Activated naive CD8-positive, alpha-beta T cell treated with anti-CD3 and anti-CD28 coated beads, Interleukin-2, amount 10 ng/mL, durations not matched to agents 7 days and 5 days (primary cell): ENCODE measurements at regions not wholly inside any gene's neighbourhood (a gene's known extent, or its start where the extent isn't known, plus 50 kb on each side); places are given as distances from the start of the nearest gene placed in this dataset.
"Not testable (repeated sequence)": the region's sequence is repeated elsewhere in the genome, so short reads cannot be mapped to it uniquely, and the experiment has no call there.

ENCODE experiments used
- ATAC-seq: fragments of 150-1000 bp; cut with Tn5 transposase; one replicate; pipeline ENCODE4 v1.10.0; 2021; ENCODE audit warnings: low read depth, moderate library complexity
- POLR2A ChIA-PET: fragments of 350-600 bp; sonication (Branson Sonifier 250); formaldehyde crosslinking; loops from one replicate; lab custom pipeline; 2021; ENCODE audit warnings: antibody characterized with exemption; lab: Charles Lee
- DNase-seq: peaks from one replicate; pipeline ENCODE4 v3.0.0; 2021
- H3K27ac Mint-ChIP-seq: one replicate; pipeline ENCODE4 v1.8.0; 2022; ENCODE audit warnings: mild to moderate bottlenecking, mixed read lengths
- H3K27me3 Mint-ChIP-seq: one replicate; pipeline ENCODE4 v1.8.0; 2022; ENCODE audit warnings: mild to moderate bottlenecking, moderate library complexity, mixed read lengths
- H3K36me3 Mint-ChIP-seq: one replicate; pipeline ENCODE4 v1.8.0; 2021; ENCODE audit warnings: mild to moderate bottlenecking, mixed read lengths
- H3K4me1 Mint-ChIP-seq: one replicate; pipeline ENCODE4 v1.8.0; 2021; ENCODE audit warnings: mixed read lengths
- H3K4me3 Mint-ChIP-seq: one replicate; pipeline ENCODE4 v1.8.0; 2022; ENCODE audit warnings: mild to moderate bottlenecking, moderate library complexity, mixed read lengths
- H3K9me3 Mint-ChIP-seq: one replicate; pipeline ENCODE4 v1.8.0; 2021; ENCODE audit warnings: mixed read lengths

GRCh38 chr11:88061111-88061510, 114.1 kb downstream of the RAB38 start:
- DNase-seq = no peak
- Mint-ChIP-seq H3K4me3 (no peak overlapping the region), H3K27me3 (peaks cover 4% of the 10 kb centered on the region), H3K36me3 (no peaks in the 10 kb centered on the region), H3K27ac (no peak overlapping the region), H3K4me1 (no peaks in the 10 kb centered on the region), H3K9me3 (no peaks in the 10 kb centered on the region)
- POLR2A ChIA-PET = no interaction called here
- ATAC-seq = no peak

- ATAC-seq = no peak
- no peak overlapping the region for H3K4me3 Mint-ChIP-seq
- peaks cover 4% of the 10 kb centered on the region for H3K27me3 Mint-ChIP-seq
- no peak for DNase-seq
- H3K36me3 Mint-ChIP-seq = no peaks in the 10 kb centered on the region
- H3K9me3 Mint-ChIP-seq = no peaks in the 10 kb centered on the region
- no peak overlapping the region for H3K27ac Mint-ChIP-seq
- H3K4me1 Mint-ChIP-seq = no peaks in the 10 kb centered on the region
- POLR2A ChIA-PET = no interaction called here
Observed at GRCh38 chr11:88059326-88059725, 115.9 kb downstream of the RAB38 start.

- DNase-seq = no peak
- no peak overlapping the region for H3K4me3 Mint-ChIP-seq
- no peaks in the 10 kb centered on the region for H3K36me3 Mint-ChIP-seq
- H3K9me3 Mint-ChIP-seq = no peaks in the 10 kb centered on the region
- peaks cover 2% of the 10 kb centered on the region for H3K4me1 Mint-ChIP-seq
- ATAC-seq = no peak
- POLR2A ChIA-PET = interaction anchor here (0.7 kb wide), 1 partner anchor 1528 kb away, joined by 5 read pairs; no protein-coding TSS in a partner anchor
- H3K27ac Mint-ChIP-seq = no peak overlapping the region
- peaks cover 4% of the 10 kb centered on the region for H3K27me3 Mint-ChIP-seq
Observed at GRCh38 chr11:88051396-88051795, 123.8 kb downstream of the RAB38 start.

GRCh38 chr11:88050247-88050646, 125.0 kb downstream of the RAB38 start:
- POLR2A ChIA-PET = no interaction called here
- Mint-ChIP-seq H3K27ac (no peak overlapping the region), H3K4me1 (peaks cover 2% of the 10 kb centered on the region), H3K36me3 (no peaks in the 10 kb centered on the region), H3K9me3 (no peaks in the 10 kb centered on the region), H3K27me3 (peaks cover 4% of the 10 kb centered on the region), H3K4me3 (no peak overlapping the region)
- DNase-seq (no peak), ATAC-seq (no peak)

GRCh38 chr11:88045288-88045687, 130.0 kb downstream of the RAB38 start:
- H3K4me1 Mint-ChIP-seq, DNase-seq, H3K27ac Mint-ChIP-seq, H3K27me3 Mint-ChIP-seq, H3K36me3 Mint-ChIP-seq, H3K4me3 Mint-ChIP-seq, ATAC-seq, POLR2A ChIA-PET, H3K9me3 Mint-ChIP-seq: not testable (repeated sequence)

- H3K27ac Mint-ChIP-seq, POLR2A ChIA-PET, H3K4me1 Mint-ChIP-seq, H3K9me3 Mint-ChIP-seq, H3K4me3 Mint-ChIP-seq, ATAC-seq, H3K27me3 Mint-ChIP-seq, DNase-seq, H3K36me3 Mint-ChIP-seq: not testable (repeated sequence)
Observed at GRCh38 chr11:88044658-88045057, 130.6 kb downstream of the RAB38 start.

- H3K4me1 Mint-ChIP-seq = no peaks in the 10 kb centered on the region
- H3K27me3 Mint-ChIP-seq = no peaks in the 10 kb centered on the region
- H3K4me3 Mint-ChIP-seq = no peak overlapping the region
- ATAC-seq (no peak), DNase-seq (no peak)
- POLR2A ChIA-PET = no interaction called here
- no peaks in the 10 kb centered on the region for H3K36me3 Mint-ChIP-seq
- H3K27ac Mint-ChIP-seq = no peak overlapping the region
- no peaks in the 10 kb centered on the region for H3K9me3 Mint-ChIP-seq
Observed at GRCh38 chr11:88043149-88043548, 132.1 kb downstream of the RAB38 start.

- no peak overlapping the region for H3K27ac Mint-ChIP-seq
- H3K4me1 Mint-ChIP-seq = no peaks in the 10 kb centered on the region
- H3K4me3 Mint-ChIP-seq = no peak overlapping the region
- H3K9me3 Mint-ChIP-seq = no peaks in the 10 kb centered on the region
- no peaks in the 10 kb centered on the region for H3K36me3 Mint-ChIP-seq
- DNase-seq = no peak
- no peak for ATAC-seq
- POLR2A ChIA-PET = no interaction called here
- H3K27me3 Mint-ChIP-seq = no peaks in the 10 kb centered on the region
Observed at GRCh38 chr11:88042647-88043046, 132.6 kb downstream of the RAB38 start.

- no peaks in the 10 kb centered on the region for H3K36me3 Mint-ChIP-seq
- H3K9me3 Mint-ChIP-seq = no peaks in the 10 kb centered on the region
- no peak for ATAC-seq
- H3K27me3 Mint-ChIP-seq = no peaks in the 10 kb centered on the region
- no peaks in the 10 kb centered on the region for H3K4me1 Mint-ChIP-seq
- no peak overlapping the region for H3K4me3 Mint-ChIP-seq
- no peak for DNase-seq
- no peak overlapping the region for H3K27ac Mint-ChIP-seq
- POLR2A ChIA-PET = no interaction called here
Observed at GRCh38 chr11:88042238-88042637, 133.0 kb downstream of the RAB38 start.

- Mint-ChIP-seq H3K9me3 (no peaks in the 10 kb centered on the region), H3K27ac (no peak overlapping the region), H3K27me3 (no peaks in the 10 kb centered on the region), H3K36me3 (no peaks in the 10 kb centered on the region), H3K4me1 (no peaks in the 10 kb centered on the region), H3K4me3 (no peak overlapping the region)
- ATAC-seq = no peak
- POLR2A ChIA-PET = no interaction called here
- DNase-seq = no peak
Observed at GRCh38 chr11:88041679-88042078, 133.6 kb downstream of the RAB38 start.

- Mint-ChIP-seq H3K27me3 (no peaks in the 10 kb centered on the region), H3K4me3 (no peak overlapping the region), H3K36me3 (no peaks in the 10 kb centered on the region), H3K9me3 (no peaks in the 10 kb centered on the region), H3K4me1 (no peaks in the 10 kb centered on the region), H3K27ac (no peak overlapping the region)
- POLR2A ChIA-PET = no interaction called here
- DNase-seq (no peak), ATAC-seq (no peak)
Observed at GRCh38 chr11:88040148-88040496, 135.1 kb downstream of the RAB38 start.

GRCh38 chr11:88039476-88040147, 135.6 kb downstream of the RAB38 start:
- no peak overlapping the region for H3K4me3 Mint-ChIP-seq
- ATAC-seq (no peak), DNase-seq (no peak)
- POLR2A ChIA-PET = no interaction called here
- no peaks in the 10 kb centered on the region for H3K27me3 Mint-ChIP-seq
- no peak overlapping the region for H3K27ac Mint-ChIP-seq
- H3K36me3 Mint-ChIP-seq = no peaks in the 10 kb centered on the region
- no peaks in the 10 kb centered on the region for H3K9me3 Mint-ChIP-seq
- no peaks in the 10 kb centered on the region for H3K4me1 Mint-ChIP-seq

- no peaks in the 10 kb centered on the region for H3K4me1 Mint-ChIP-seq
- no peaks in the 10 kb centered on the region for H3K27me3 Mint-ChIP-seq
Observed at GRCh38 chr11:88038063-88038462, 137.2 kb downstream of the RAB38 start.

GRCh38 chr11:88036701-88037100, 138.5 kb downstream of the RAB38 start:
- Mint-ChIP-seq H3K4me1 (no peaks in the 10 kb centered on the region), H3K27me3 (no peaks in the 10 kb centered on the region), H3K36me3 (no peaks in the 10 kb centered on the region), H3K27ac (no peak overlapping the region), H3K9me3 (no peaks in the 10 kb centered on the region), H3K4me3 (no peak overlapping the region)
- DNase-seq = no peak
- ATAC-seq = no peak
- POLR2A ChIA-PET = no interaction called here

More at GRCh38 chr11:88038063-88038462, 137.2 kb downstream of the RAB38 start:
- DNase-seq = no peak
- H3K36me3 Mint-ChIP-seq = no peaks in the 10 kb centered on the region
- H3K4me3 Mint-ChIP-seq = no peak overlapping the region
- no peaks in the 10 kb centered on the region for H3K9me3 Mint-ChIP-seq
- POLR2A ChIA-PET = no interaction called here
- ATAC-seq = no peak
- no peak overlapping the region for H3K27ac Mint-ChIP-seq

GRCh38 chr11:88035271-88035670, 140.0 kb downstream of the RAB38 start:
- H3K27ac Mint-ChIP-seq = no peak overlapping the region
- no peaks in the 10 kb centered on the region for H3K4me1 Mint-ChIP-seq
- no peaks in the 10 kb centered on the region for H3K9me3 Mint-ChIP-seq
- no peaks in the 10 kb centered on the region for H3K36me3 Mint-ChIP-seq
- POLR2A ChIA-PET = no interaction called here
- no peak overlapping the region for H3K4me3 Mint-ChIP-seq
- no peak for ATAC-seq
- DNase-seq = no peak
- peaks cover 2% of the 10 kb centered on the region for H3K27me3 Mint-ChIP-seq
